LNCaP clone FGC (cell line): ENCODE measurements at regions not wholly inside any gene's neighbourhood (a gene's known extent, or its start where the extent isn't known, plus 50 kb on each side); places are given as distances from the start of the nearest gene placed in this dataset.
A peak's percentile ranks its signal among the peaks of the same experiment; 100 is the strongest.

Experiments
- DNase-seq: peaks from one replicate; pipeline ENCODE4 v3.0.0-alpha.2; 2011; ENCODE audit warnings: low read depth
- H3K4me3 ChIP-seq: 2 replicates; pipeline ENCODE4 v1.5.1; 2011; ENCODE audit warnings: mild to moderate bottlenecking, low read depth, low read length, control low read depth
- CTCF ChIP-seq: IDR thresholded peaks from 2 replicates; pipeline ENCODE4 v1.5.1; 2012; ENCODE audit warnings: mild to moderate bottlenecking; ENCODE audit not compliant: control insufficient read depth, insufficient read depth; ENCODE audit errors: extremely low read depth

GRCh38 chr13:50161052-50161451, 145.8 kb downstream of the KCNRG start:
- DNase-seq, result no peak
- H3K4me3 ChIP-seq, result no peak overlapping the region
- TF ChIP-seq CTCF, result no peak

- TF ChIP-seq CTCF, result no peak
- DNase-seq, result no peak
- no peak overlapping the region for H3K4me3 ChIP-seq
Measured at GRCh38 chr13:50162001-50162400, 146.8 kb downstream of the KCNRG start.

GRCh38 chr13:50162567-50162966, 147.3 kb downstream of the KCNRG start:
- TF ChIP-seq CTCF, result no peak
- no peak for DNase-seq
- H3K4me3 ChIP-seq, result no peak overlapping the region

- no peak overlapping the region for H3K4me3 ChIP-seq
- no peak for DNase-seq
- TF ChIP-seq CTCF, result no peak
Measured at GRCh38 chr13:50167224-50167947, 152.1 kb downstream of the KCNRG start.

GRCh38 chr13:50167967-50168366, 152.7 kb downstream of the KCNRG start:
- TF ChIP-seq CTCF, result no peak
- DNase-seq, result no peak
- no peak overlapping the region for H3K4me3 ChIP-seq

GRCh38 chr13:50168786-50169185, 153.5 kb downstream of the KCNRG start:
- TF ChIP-seq CTCF, result no peak
- no peak for DNase-seq
- no peak overlapping the region for H3K4me3 ChIP-seq

- DNase-seq, result no peak
- peak; percentile 51 for TF ChIP-seq CTCF
- no peak overlapping the region for H3K4me3 ChIP-seq
Measured at GRCh38 chr13:50170447-50171037, 155.3 kb downstream of the KCNRG start.
